ENCODE measurements at regions not wholly inside any gene's neighbourhood (a gene's known extent, or its start where the extent isn't known, plus 50 kb on each side); places are given as distances from the start of the nearest gene placed in this dataset.

DNA sequence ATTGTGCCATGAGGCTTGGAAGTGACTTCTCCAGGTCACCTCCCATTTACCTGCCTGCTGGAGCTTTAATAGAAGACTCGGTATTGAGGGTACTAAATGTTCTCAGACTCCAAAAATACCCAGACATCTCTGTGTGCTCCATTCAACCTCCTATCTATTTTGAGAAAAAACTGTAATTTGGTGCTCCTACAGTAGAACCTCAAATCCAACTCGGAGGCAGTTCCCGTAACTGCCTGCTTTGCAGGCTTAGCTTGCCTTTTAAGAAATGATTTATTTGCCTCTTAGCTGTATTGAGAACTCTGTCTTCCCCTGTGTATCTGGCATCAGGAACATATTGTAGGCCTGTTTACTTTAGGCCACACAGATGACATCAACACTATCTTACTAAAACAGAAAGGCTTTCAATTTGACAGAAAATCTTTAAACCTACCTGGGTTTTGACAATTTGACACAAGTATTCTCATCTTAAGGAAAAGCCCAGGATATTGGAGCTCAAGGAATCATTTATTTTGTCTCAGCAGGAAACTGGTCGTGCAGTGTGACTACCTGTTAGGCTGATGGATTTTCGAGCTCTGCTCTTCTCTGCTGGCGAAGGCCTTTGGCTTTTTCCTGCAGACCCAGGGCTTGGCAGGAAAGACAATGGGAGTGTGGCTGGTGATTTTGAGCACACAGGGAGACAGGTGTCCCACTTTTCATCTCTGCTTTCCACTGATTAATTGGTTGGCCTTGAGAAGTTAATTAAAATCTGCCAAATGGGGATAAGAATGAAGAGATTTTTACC is 314.8 kb downstream of the SNAPC1 start (continued):
- TF ChIP-seq, protein P1, sequence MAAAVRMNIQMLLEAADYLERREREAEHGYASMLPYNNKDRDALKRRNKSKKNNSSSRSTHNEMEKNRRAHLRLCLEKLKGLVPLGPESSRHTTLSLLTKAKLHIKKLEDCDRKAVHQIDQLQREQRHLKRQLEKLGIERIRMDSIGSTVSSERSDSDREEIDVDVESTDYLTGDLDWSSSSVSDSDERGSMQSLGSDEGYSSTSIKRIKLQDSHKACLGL (CRISPR knock-in tag; IDR thresholded peaks at IDR 0.05): no peak
- TF ChIP-seq, protein P2, sequence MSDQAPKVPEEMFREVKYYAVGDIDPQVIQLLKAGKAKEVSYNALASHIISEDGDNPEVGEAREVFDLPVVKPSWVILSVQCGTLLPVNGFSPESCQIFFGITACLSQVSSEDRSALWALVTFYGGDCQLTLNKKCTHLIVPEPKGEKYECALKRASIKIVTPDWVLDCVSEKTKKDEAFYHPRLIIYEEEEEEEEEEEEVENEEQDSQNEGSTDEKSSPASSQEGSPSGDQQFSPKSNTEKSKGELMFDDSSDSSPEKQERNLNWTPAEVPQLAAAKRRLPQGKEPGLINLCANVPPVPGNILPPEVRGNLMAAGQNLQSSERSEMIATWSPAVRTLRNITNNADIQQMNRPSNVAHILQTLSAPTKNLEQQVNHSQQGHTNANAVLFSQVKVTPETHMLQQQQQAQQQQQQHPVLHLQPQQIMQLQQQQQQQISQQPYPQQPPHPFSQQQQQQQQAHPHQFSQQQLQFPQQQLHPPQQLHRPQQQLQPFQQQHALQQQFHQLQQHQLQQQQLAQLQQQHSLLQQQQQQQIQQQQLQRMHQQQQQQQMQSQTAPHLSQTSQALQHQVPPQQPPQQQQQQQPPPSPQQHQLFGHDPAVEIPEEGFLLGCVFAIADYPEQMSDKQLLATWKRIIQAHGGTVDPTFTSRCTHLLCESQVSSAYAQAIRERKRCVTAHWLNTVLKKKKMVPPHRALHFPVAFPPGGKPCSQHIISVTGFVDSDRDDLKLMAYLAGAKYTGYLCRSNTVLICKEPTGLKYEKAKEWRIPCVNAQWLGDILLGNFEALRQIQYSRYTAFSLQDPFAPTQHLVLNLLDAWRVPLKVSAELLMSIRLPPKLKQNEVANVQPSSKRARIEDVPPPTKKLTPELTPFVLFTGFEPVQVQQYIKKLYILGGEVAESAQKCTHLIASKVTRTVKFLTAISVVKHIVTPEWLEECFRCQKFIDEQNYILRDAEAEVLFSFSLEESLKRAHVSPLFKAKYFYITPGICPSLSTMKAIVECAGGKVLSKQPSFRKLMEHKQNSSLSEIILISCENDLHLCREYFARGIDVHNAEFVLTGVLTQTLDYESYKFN (CRISPR knock-in tag; conservative IDR thresholded peaks at IDR 0.05): no peak
- TF ChIP-seq, protein P3, sequence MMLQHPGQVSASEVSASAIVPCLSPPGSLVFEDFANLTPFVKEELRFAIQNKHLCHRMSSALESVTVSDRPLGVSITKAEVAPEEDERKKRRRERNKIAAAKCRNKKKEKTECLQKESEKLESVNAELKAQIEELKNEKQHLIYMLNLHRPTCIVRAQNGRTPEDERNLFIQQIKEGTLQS (CRISPR knock-in tag; IDR thresholded peaks at IDR 0.05): no peak

DNA sequence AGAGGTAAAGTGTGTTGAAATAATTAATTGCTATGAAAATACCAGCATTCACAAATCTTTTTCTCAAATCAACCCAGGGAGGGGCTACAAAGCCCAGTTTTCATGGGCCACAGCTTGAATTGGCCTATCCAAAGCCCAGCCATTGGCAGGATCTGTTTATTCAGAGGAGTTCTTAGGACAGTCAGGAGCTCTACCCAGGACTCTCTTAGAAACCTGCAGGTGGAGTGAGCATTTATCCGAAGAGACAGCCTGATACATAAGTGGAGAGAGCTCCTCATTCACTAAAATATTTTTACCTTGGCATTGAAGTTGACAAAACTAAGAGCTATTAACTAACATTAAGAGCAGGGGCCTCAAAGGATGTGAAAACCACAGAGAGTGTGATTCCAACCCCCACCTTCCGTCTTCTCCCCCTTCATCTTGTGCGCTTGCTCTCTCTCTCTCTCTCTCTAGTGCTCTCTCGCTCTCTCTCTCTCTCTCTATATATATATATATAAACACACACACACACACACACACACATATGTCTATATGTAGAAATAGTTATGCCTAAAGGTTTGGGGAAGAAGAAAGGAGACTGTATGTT is 315.5 kb downstream of the SNAPC1 start:
- in situ Hi-C loops (cut with HindIII; ENCODE audit: extremely low pct_ligation_motif_present, low pct_unique_long_range_greater_than_20kb): no loop called here
- ATAC-seq: no peak
- H3K4me1 ChIP-seq (ENCODE audit: insufficient read depth, low read length): no peaks in the 10 kb centered on the region
- no peaks in the 10 kb centered on the region for H3K79me2 ChIP-seq (ENCODE audit: insufficient read depth, low read length)
- H3K36me3 ChIP-seq (replicated peaks in 1 of 2; ENCODE audit: control insufficient read depth in 1 of 2, insufficient read depth in 2 of 2, low read length in 2 of 2): no peaks in the 10 kb centered on the region
- 0 out of 5 replicates have a peak, but pooled peaks cover 0 to 3% of the 10 kb centered on the region in 2 experiments for H3K27me3 ChIP-seq (ENCODE audit: control insufficient read depth in 1 of 2, insufficient read depth in 2 of 2, low read length in 2 of 2)
- no peak for DNase-seq (ENCODE audit: low spot score)
- no peak overlapping the region for H3K9ac ChIP-seq (ENCODE audit: insufficient read depth, low read depth, low read length)
- ChIA-PET CTCF (ENCODE audit: low intra/inter-chr PET ratio, low total read pairs) (no interaction called here), POLR2A (no interaction called here)
- no peak overlapping the region for H3K4me2 ChIP-seq (ENCODE audit: low read depth, low read length)
- H3K9me3 ChIP-seq (ENCODE audit: low read length): no peaks in the 10 kb centered on the region
- BruUV-seq (replicated peaks): no TSS peak
- no peak for FAIRE-seq
- intact Hi-C loops (cut with micrococcal nuclease; ENCODE audit: unreplicated experiment): no loop called here
- no peak overlapping the region for H2AFZ ChIP-seq (ENCODE audit: low read length)
- H3K4me3 ChIP-seq (replicated peaks in 1 of 3; ENCODE audit: insufficient read depth in 1 of 3, low read depth in 2 of 3, low read length in 3 of 3): no peak overlapping the region
- no peaks in the 10 kb centered on the region for H4K20me1 ChIP-seq (ENCODE audit: insufficient read depth, low read length)
- no peak overlapping the region for H3K27ac ChIP-seq (ENCODE audit: extremely low read length, insufficient read depth, low read length)
- 69% methylated on average over 3 of the region's 4 CpGs for WGBS (ENCODE audit: low lambda C conversion rate)
- no peak for TF ChIP-seq ZKSCAN5 (CRISPR knock-in tag; IDR thresholded peaks at IDR 0.05)
- no peak for TF ChIP-seq RCOR2 (CRISPR knock-in tag; IDR thresholded peaks at IDR 0.05)
- TF ChIP-seq, protein P4, sequence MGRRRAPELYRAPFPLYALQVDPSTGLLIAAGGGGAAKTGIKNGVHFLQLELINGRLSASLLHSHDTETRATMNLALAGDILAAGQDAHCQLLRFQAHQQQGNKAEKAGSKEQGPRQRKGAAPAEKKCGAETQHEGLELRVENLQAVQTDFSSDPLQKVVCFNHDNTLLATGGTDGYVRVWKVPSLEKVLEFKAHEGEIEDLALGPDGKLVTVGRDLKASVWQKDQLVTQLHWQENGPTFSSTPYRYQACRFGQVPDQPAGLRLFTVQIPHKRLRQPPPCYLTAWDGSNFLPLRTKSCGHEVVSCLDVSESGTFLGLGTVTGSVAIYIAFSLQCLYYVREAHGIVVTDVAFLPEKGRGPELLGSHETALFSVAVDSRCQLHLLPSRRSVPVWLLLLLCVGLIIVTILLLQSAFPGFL (CRISPR knock-in tag; IDR thresholded peaks at IDR 0.05): no peak
- no peak for TF ChIP-seq SMC3 (IDR thresholded peaks at IDR 0.05; ENCODE audit: low read length)
- TF ChIP-seq ZFYVE20 (CRISPR knock-in tag; IDR thresholded peaks at IDR 0.05; ENCODE audit: borderline replicate concordance, low read depth): no peak
- TF ChIP-seq, protein P5, sequence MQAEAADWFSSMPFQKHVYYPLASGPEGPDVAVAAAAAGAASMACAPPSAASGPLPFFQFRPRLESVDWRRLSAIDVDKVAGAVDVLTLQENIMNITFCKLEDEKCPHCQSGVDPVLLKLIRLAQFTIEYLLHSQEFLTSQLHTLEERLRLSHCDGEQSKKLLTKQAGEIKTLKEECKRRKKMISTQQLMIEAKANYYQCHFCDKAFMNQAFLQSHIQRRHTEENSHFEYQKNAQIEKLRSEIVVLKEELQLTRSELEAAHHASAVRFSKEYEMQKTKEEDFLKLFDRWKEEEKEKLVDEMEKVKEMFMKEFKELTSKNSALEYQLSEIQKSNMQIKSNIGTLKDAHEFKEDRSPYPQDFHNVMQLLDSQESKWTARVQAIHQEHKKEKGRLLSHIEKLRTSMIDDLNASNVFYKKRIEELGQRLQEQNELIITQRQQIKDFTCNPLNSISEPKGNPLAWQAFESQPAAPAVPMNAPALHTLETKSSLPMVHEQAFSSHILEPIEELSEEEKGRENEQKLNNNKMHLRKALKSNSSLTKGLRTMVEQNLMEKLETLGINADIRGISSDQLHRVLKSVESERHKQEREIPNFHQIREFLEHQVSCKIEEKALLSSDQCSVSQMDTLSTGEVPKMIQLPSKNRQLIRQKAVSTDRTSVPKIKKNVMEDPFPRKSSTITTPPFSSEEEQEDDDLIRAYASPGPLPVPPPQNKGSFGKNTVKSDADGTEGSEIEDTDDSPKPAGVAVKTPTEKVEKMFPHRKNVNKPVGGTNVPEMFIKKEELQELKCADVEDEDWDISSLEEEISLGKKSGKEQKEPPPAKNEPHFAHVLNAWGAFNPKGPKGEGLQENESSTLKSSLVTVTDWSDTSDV (CRISPR knock-in tag; IDR thresholded peaks at IDR 0.05): no peak
- TF ChIP-seq TSC22D2 (CRISPR knock-in tag; IDR thresholded peaks at IDR 0.05; ENCODE audit: borderline replicate concordance): no peak
- no peak for TF ChIP-seq ZNF33A (CRISPR knock-in tag; IDR thresholded peaks at IDR 0.05; ENCODE audit: borderline replicate concordance)
- TF ChIP-seq KLF13 (CRISPR knock-in tag; IDR thresholded peaks at IDR 0.05): no peak
- TF ChIP-seq ZNF776 (CRISPR knock-in tag; IDR thresholded peaks at IDR 0.05): no peak
- TF ChIP-seq ZNF20 (CRISPR knock-in tag; IDR thresholded peaks at IDR 0.05): no peak

Measured in HepG2 (cell line).